H9 (cell line): ENCODE measurements at regions not wholly inside any gene's neighbourhood (a gene's known extent, or its start where the extent isn't known, plus 50 kb on each side); places are given as distances from the start of the nearest gene placed in this dataset.

Source experiments
- DNase-seq: peaks from one replicate; pipeline ENCODE4 v3.0.0-alpha.2; 2017
- H2AFZ ChIP-seq: one replicate; pipeline ENCODE4 v1.6.1; 2013; ENCODE audit warnings: mild to moderate bottlenecking, low read length, control low read depth, moderate library complexity
- H2AK5ac ChIP-seq: 2 replicates; pipeline ENCODE4 v1.6.1; 2013; ENCODE audit warnings: low read length, control low read depth, mixed read lengths; ENCODE audit not compliant: insufficient read length
- H2BK120ac ChIP-seq: one replicate; pipeline ENCODE4 v1.6.1; 2013; ENCODE audit warnings: low read depth, mild to moderate bottlenecking, low read length, control low read depth, inconsistent platforms; ENCODE audit not compliant: poor library complexity, severe bottlenecking
- H2BK12ac ChIP-seq: 2 replicates; pipeline ENCODE4 v1.6.1; 2013; ENCODE audit warnings: low read length, control low read depth, mixed read lengths, low read depth; ENCODE audit not compliant: insufficient read length
- H2BK15ac ChIP-seq: 2 replicates; pipeline ENCODE4 v1.6.1; 2013; ENCODE audit warnings: low read depth, low read length, control low read depth
- H2BK20ac ChIP-seq: one replicate; pipeline ENCODE4 v1.6.1; 2013; ENCODE audit warnings: low read depth, mild to moderate bottlenecking, low read length, control low read depth, inconsistent platforms; ENCODE audit not compliant: poor library complexity, severe bottlenecking
- H2BK5ac ChIP-seq: 2 replicates; pipeline ENCODE4 v1.6.1; 2013; ENCODE audit warnings: low read length, control low read depth, mixed read lengths; ENCODE audit not compliant: insufficient read length
- H3K14ac ChIP-seq: 2 replicates; pipeline ENCODE4 v1.6.1; 2013; ENCODE audit warnings: low read length, control low read depth; ENCODE audit not compliant: insufficient read depth
- H3K18ac ChIP-seq: 2 replicates; pipeline ENCODE4 v1.6.1; 2013; ENCODE audit warnings: low read depth, mild to moderate bottlenecking, mixed read lengths, low read length, control low read depth; ENCODE audit not compliant: insufficient read length
- H3K23ac ChIP-seq: 2 replicates; pipeline ENCODE4 v1.6.1; 2013; ENCODE audit warnings: low read length, control low read depth, mixed read lengths, low read depth; ENCODE audit not compliant: insufficient read length
- H3K23me2 ChIP-seq: 2 replicates; pipeline ENCODE4 v1.6.1; 2013; ENCODE audit warnings: low read depth, mild to moderate bottlenecking, mixed read lengths, low read length, control low read depth; ENCODE audit not compliant: insufficient read length, poor library complexity, severe bottlenecking
- H3K27ac ChIP-seq: 2 replicates; pipeline ENCODE4 v1.5.1; 2013; ENCODE audit warnings: low read length, control low read depth, mixed read lengths, low read depth; ENCODE audit not compliant: insufficient read length
- H3K27me3 ChIP-seq: 2 replicates; pipeline ENCODE4 v1.6.1; 2013; ENCODE audit warnings: low read length, control low read depth, inconsistent platforms; ENCODE audit not compliant: insufficient read depth
- H3K4ac ChIP-seq: 2 replicates; pipeline ENCODE4 v1.6.1; 2013; ENCODE audit warnings: low read depth, mild to moderate bottlenecking, control low read depth, inconsistent platforms, low read length, moderate library complexity
- H3K4me1 ChIP-seq: 2 replicates; pipeline ENCODE4 v1.6.1; 2013; ENCODE audit warnings: low read length, control low read depth, inconsistent platforms; ENCODE audit not compliant: insufficient read depth
- H3K4me2 ChIP-seq: 2 replicates; pipeline ENCODE4 v1.6.1; 2013; ENCODE audit warnings: low read length, control low read depth, mixed read lengths; ENCODE audit not compliant: insufficient read length, insufficient read depth
- H3K56ac ChIP-seq: 2 replicates; pipeline ENCODE4 v1.6.1; 2013; ENCODE audit warnings: low read depth, mild to moderate bottlenecking, mixed read lengths, low read length, control low read depth; ENCODE audit not compliant: insufficient read length
- H3K79me1 ChIP-seq: 2 replicates; pipeline ENCODE4 v1.6.1; 2013; ENCODE audit warnings: low read depth, mild to moderate bottlenecking, moderate library complexity, low read length, control low read depth, inconsistent platforms; ENCODE audit not compliant: insufficient read depth, poor library complexity, severe bottlenecking
- H3K79me2 ChIP-seq: 2 replicates; pipeline ENCODE4 v1.6.1; 2013; ENCODE audit warnings: low read length, control low read depth, inconsistent platforms; ENCODE audit not compliant: insufficient read depth
- H3K9ac ChIP-seq: 2 replicates; pipeline ENCODE4 v1.6.1; 2013; ENCODE audit warnings: low read length, control low read depth, mixed read lengths; ENCODE audit not compliant: insufficient read length; ENCODE audit errors: extremely low read depth
- H3K9me3 ChIP-seq: one replicate; pipeline ENCODE4 v1.6.1; 2013; ENCODE audit warnings: low read depth, low read length, inconsistent platforms; ENCODE audit not compliant: control insufficient read depth
- H3T11ph ChIP-seq: one replicate; pipeline ENCODE4 v1.6.1; 2013; ENCODE audit warnings: mild to moderate bottlenecking, low read length, control low read depth, inconsistent platforms
- H4K20me1 ChIP-seq: one replicate; pipeline ENCODE4 v1.6.1; 2013; ENCODE audit not compliant: control insufficient read depth, insufficient read length, insufficient read depth
- H4K5ac ChIP-seq: 2 replicates; pipeline ENCODE4 v1.6.1; 2013; ENCODE audit warnings: low read depth, mild to moderate bottlenecking, mixed read lengths, low read length, control low read depth; ENCODE audit not compliant: insufficient read length
- H4K8ac ChIP-seq: replicated peaks from 2 replicates; pipeline ENCODE4 v1.6.1; 2013; ENCODE audit warnings: low read length, control low read depth, mixed read lengths, low read depth; ENCODE audit not compliant: insufficient read length
- H4K91ac ChIP-seq: 2 replicates; pipeline ENCODE4 v1.6.1; 2013; ENCODE audit warnings: low read depth, mild to moderate bottlenecking, moderate library complexity, mixed read lengths, low read length, control low read depth; ENCODE audit not compliant: insufficient read length
- H3K27ac Mint-ChIP-seq, 3 experiments: 2 replicates in 2 of 3; 3 replicates in 1 of 3; pipeline ENCODE4 v1.8.0; 2020 to 2021; ENCODE audit warnings: mixed read lengths in 3 of 3, mild to moderate bottlenecking in 1 of 3, moderate library complexity in 1 of 3
- H3K27me3 Mint-ChIP-seq: 2 replicates; pipeline ENCODE4 v1.8.0; 2021; ENCODE audit warnings: low read depth, mild to moderate bottlenecking, moderate library complexity, mixed read lengths
- H3K36me3 Mint-ChIP-seq, 3 experiments: 2 replicates in 2 of 3; 3 replicates in 1 of 3; pipeline ENCODE4 v1.8.0; 2020 to 2021; ENCODE audit warnings: low read depth in 3 of 3, mixed read lengths in 3 of 3; ENCODE audit not compliant: insufficient read depth in 1 of 3
- H3K4me1 Mint-ChIP-seq, 2 experiments: 2 replicates each; pipeline ENCODE4 v1.8.0; 2020; ENCODE audit warnings: mixed read lengths in 2 of 2
- H3K4me3 Mint-ChIP-seq, 2 experiments: 2 replicates in 1 of 2; 3 replicates in 1 of 2; pipeline ENCODE4 v1.8.0; 2020 to 2021; ENCODE audit warnings: mild to moderate bottlenecking in 2 of 2, mixed read lengths in 2 of 2, moderate library complexity in 1 of 2
- H3K9me3 Mint-ChIP-seq, 2 experiments: 2 replicates in 1 of 2; 3 replicates in 1 of 2; pipeline ENCODE4 v1.8.0; 2020; ENCODE audit warnings: mild to moderate bottlenecking in 2 of 2, mixed read lengths in 2 of 2, moderate library complexity in 1 of 2
- WGBS: extraction: QIAGEN DNeasy Blood & Tissue Kit; methylation state at CpG from one replicate; pipeline ENCODE4 v1.1.7; 2013; ENCODE audit warnings: missing lambda C conversion rate, low lambda C conversion rate, mixed read lengths; ENCODE audit not compliant: insufficient read length; ENCODE audit errors: extremely low coverage; 5-methylcytosine and 5-hydroxymethylcytosine counted together
- TF ChIP-seq, protein P1 (sequence below): fragments of 200-600 bp; sonication (generic); conservative IDR thresholded peaks from 3 replicates; pipeline ENCODE4 v1.8.0; 2021; ENCODE audit warnings: antibody characterized with exemption, mild to moderate bottlenecking

DNA sequence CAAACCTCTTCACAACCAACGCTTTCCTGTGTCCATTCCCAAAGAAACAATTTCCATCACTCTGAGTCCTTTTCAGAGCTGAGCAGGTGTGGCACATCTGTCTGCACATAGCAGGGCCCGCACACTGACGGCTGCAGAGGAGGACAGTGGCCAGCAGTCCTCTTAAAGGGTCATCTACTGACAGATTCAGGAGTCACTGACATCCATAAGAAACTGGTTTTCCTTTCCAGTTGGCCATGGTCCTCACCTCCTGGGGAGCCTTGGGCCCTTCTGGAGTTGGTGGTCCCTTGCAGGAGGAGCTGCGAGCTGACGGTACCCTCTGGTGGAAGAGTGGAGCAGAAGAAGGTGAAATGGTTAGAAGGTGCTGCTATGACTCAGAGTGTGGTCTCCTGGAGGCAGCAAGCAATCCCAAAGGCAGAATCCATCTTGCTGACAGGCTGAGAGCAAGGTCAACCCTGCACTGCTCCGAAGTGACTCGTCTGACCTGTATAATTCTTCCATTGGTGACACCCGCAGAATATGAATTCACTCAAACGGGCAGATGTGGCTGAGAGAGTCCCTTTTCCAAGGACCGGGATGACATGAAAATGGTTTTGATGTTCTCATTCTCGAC, 278.5 kb upstream of the C1orf174 start:
- Histone ChIP-seq H3K9me3 (no peaks in the 10 kb centered on the region), H4K91ac (no peak overlapping the region), H3T11ph (no peak overlapping the region), H4K8ac (no peak overlapping the region), H3K9ac (no peak overlapping the region), H2BK12ac (no peak overlapping the region), H2BK20ac (no peak overlapping the region), H3K14ac (no peak overlapping the region), H2AFZ (no peak overlapping the region), H4K5ac (no peak overlapping the region), H2BK120ac (no peak overlapping the region), H3K4me2 (no peak overlapping the region), H2BK5ac (no peak overlapping the region), H3K79me1 (no peaks in the 10 kb centered on the region), H2BK15ac (no peak overlapping the region), H3K56ac (no peak overlapping the region), H3K27me3 (no peaks in the 10 kb centered on the region), H3K27ac (no peak overlapping the region), H3K4me1 (peaks cover 4% of the 10 kb centered on the region; the same call in 1 of the 2 replicates), H4K20me1 (no peaks in the 10 kb centered on the region), H2AK5ac (no peak overlapping the region), H3K23ac (no peak overlapping the region), H3K18ac (no peak overlapping the region), H3K79me2 (no peaks in the 10 kb centered on the region), H3K23me2 (no peaks in the 10 kb centered on the region), H3K4ac (no peak overlapping the region)
- TF ChIP-seq, protein P1, sequence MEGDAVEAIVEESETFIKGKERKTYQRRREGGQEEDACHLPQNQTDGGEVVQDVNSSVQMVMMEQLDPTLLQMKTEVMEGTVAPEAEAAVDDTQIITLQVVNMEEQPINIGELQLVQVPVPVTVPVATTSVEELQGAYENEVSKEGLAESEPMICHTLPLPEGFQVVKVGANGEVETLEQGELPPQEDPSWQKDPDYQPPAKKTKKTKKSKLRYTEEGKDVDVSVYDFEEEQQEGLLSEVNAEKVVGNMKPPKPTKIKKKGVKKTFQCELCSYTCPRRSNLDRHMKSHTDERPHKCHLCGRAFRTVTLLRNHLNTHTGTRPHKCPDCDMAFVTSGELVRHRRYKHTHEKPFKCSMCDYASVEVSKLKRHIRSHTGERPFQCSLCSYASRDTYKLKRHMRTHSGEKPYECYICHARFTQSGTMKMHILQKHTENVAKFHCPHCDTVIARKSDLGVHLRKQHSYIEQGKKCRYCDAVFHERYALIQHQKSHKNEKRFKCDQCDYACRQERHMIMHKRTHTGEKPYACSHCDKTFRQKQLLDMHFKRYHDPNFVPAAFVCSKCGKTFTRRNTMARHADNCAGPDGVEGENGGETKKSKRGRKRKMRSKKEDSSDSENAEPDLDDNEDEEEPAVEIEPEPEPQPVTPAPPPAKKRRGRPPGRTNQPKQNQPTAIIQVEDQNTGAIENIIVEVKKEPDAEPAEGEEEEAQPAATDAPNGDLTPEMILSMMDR, result 0 out of 3 replicates have a peak, but pooled peaks have one; percentile 13
- no CpG with 5 or more reads among the region's 11 CpGs for WGBS
- H3K27ac Mint-ChIP-seq, result no peak overlapping the region
- peaks cover 20 to 32% of the 10 kb centered on the region in 2 experiments for H3K4me1 Mint-ChIP-seq
- H3K9me3 Mint-ChIP-seq, result peaks cover 0 to 3% of the 10 kb centered on the region in 2 experiments; a peak in 1 of 5 replicates
- no peak for DNase-seq
- H3K36me3 Mint-ChIP-seq, result peaks cover 0 to 7% (median 2%) of the 10 kb centered on the region in 3 experiments; a peak in 2 of 7 replicates
- no peak overlapping the region for H3K4me3 Mint-ChIP-seq
- H3K27me3 Mint-ChIP-seq, result peaks cover 1% of the 10 kb centered on the region; the same call in 1 of the 2 replicates
